ENCODE measurements at regions not wholly inside any gene's neighbourhood (a gene's known extent, or its start where the extent isn't known, plus 50 kb on each side); places are given as distances from the start of the nearest gene placed in this dataset.
"Not testable (repeated sequence)": the region's sequence is repeated elsewhere in the genome, so short reads cannot be mapped to it uniquely, and the experiment has no call there.

GRCh38 chr10:124329941-124330340 is 88.8 kb downstream of the OAT start:
- Mint-ChIP-seq H3K27ac (no peak overlapping the region), H3K4me1 (peaks cover 6% of the 10 kb centered on the region), H3K9me3 (peaks cover 10% of the 10 kb centered on the region), H3K36me3 (no peaks in the 10 kb centered on the region), H3K4me3 (no peak overlapping the region)
- DNase-seq (ENCODE audit: low spot score in 2 of 2) = no peak
- ATAC-seq = no peak

DNA sequence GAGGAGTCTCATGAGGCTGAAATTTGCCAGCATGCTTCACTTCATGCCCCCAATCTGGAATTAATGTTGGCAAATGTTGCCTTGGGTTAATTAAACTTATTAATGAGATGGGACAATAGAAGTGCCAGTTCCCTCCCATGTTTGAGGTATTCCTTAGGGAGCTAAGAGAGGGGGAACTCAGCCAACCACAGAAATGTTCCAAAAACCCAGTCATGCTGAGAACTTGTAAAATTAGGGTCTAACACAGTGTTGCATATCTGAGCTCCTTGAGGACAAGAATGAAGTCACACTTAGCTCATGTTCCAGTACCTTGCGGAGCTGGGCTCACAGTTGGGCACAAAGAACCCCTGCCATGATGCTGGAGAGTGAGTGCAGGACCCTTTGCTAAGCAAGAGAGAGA is 89.4 kb downstream of the OAT start:
- H3K4me1 Mint-ChIP-seq = peaks cover 6% of the 10 kb centered on the region
- no peak overlapping the region for H3K4me3 Mint-ChIP-seq
- no peak overlapping the region for H3K27ac Mint-ChIP-seq

GRCh38 chr10:124328477-124329220 is 90.1 kb downstream of the OAT start:
- H3K4me1 Mint-ChIP-seq = peaks cover 6% of the 10 kb centered on the region
- H3K4me3 Mint-ChIP-seq = no peak overlapping the region
- H3K36me3 Mint-ChIP-seq = no peaks in the 10 kb centered on the region
- DNase-seq (ENCODE audit: low spot score in 2 of 2) (no peak), ATAC-seq (no peak)
- H3K27ac Mint-ChIP-seq = no peak overlapping the region
- H3K9me3 Mint-ChIP-seq = peaks cover 10% of the 10 kb centered on the region

More for the DNA sequence above, 89.4 kb downstream of the OAT start:
- no peak for ATAC-seq
- Mint-ChIP-seq H3K36me3 (no peaks in the 10 kb centered on the region), H3K9me3 (peaks cover 10% of the 10 kb centered on the region)
- DNase-seq (ENCODE audit: low spot score in 2 of 2) = no peak

GRCh38 chr10:124325998-124326636 is 92.6 kb downstream of the OAT start:
- ATAC-seq = no peak
- peaks cover under 1% of the 10 kb centered on the region for H3K9me3 Mint-ChIP-seq
- no peak for DNase-seq (ENCODE audit: low spot score in 2 of 2)
- H3K4me1 Mint-ChIP-seq = peaks cover 6% of the 10 kb centered on the region
- no peak overlapping the region for H3K4me3 Mint-ChIP-seq
- H3K36me3 Mint-ChIP-seq = no peaks in the 10 kb centered on the region
- no peak overlapping the region for H3K27ac Mint-ChIP-seq

GRCh38 chr10:124325633-124325914 is 93.1 kb downstream of the OAT start:
- DNase-seq (ENCODE audit: low spot score in 2 of 2) (no peak), ATAC-seq (no peak)
- H3K36me3 Mint-ChIP-seq = no peaks in the 10 kb centered on the region
- no peak overlapping the region for H3K4me3 Mint-ChIP-seq
- H3K4me1 Mint-ChIP-seq = peaks cover 6% of the 10 kb centered on the region
- no peak overlapping the region for H3K27ac Mint-ChIP-seq
- H3K9me3 Mint-ChIP-seq = no peaks in the 10 kb centered on the region

DNA sequence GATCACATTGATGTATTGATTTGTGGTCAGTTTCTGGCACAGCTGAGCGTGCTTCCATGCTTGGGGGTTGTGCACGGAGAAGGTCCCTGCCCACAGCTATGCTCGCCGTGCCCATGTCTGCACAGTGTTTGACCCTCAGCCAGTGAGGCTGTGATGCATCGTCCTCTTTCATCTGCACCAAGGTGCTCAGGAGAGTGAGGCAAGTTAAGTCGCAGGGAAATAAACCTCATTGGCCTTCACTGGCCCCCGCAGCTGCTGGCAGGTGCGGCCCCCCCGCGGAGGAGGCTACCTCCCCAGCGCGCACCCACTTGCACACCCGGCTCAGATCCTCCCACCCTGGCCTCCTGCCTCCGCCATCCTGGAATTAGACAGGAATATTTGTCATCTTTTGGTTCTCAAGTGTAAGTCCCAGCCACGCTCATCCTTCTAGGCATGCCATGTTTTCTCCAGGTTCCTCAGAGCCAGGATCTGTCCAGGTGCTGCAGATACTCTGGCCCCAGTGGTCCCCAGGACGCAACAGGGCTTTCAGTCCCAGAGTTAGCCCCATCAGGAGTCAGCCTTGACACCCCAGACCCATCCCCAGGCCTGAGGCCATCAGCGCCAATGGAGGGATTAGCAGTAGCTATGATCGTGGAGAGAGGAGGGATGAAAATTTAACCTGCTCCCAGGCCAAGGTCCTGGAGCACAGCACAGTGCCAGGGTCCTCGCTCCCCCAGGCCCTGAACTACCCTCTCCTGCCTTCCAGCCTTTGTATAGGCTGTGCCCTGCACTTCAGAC is 93.7 kb downstream of the OAT start:
- H3K4me1 Mint-ChIP-seq = peaks cover 6% of the 10 kb centered on the region
- H3K4me3 Mint-ChIP-seq = no peak overlapping the region
- H3K27ac Mint-ChIP-seq = no peak overlapping the region

DNA sequence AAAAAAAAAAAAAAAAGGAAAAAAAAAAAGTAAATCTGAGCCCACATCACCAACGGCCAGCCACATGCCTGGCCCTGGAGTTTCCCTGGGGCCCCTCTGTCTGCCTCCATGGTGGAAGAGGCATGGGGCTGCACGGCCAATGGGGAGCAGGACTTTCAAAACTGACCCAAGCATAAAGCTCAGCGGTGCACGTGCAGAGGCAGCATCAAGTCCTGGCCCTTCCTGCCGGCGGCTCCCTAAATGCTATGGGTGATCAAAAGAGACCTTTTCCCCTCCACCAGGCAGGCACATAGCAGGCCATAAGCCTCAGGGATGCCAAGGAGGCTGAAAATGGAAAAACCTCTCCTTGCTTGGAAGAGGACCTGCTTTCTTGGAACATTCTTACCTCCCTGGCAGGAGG is 94.3 kb downstream of the OAT start:
- ATAC-seq (no peak), DNase-seq (ENCODE audit: low spot score in 2 of 2) (no peak)
- H3K4me3 Mint-ChIP-seq = no peak overlapping the region
- no peaks in the 10 kb centered on the region for H3K36me3 Mint-ChIP-seq
- no peaks in the 10 kb centered on the region for H3K9me3 Mint-ChIP-seq
- H3K4me1 Mint-ChIP-seq = peaks cover 6% of the 10 kb centered on the region
- H3K27ac Mint-ChIP-seq = no peak overlapping the region

More for the DNA sequence above, 93.7 kb downstream of the OAT start:
- no peaks in the 10 kb centered on the region for H3K9me3 Mint-ChIP-seq
- no peaks in the 10 kb centered on the region for H3K36me3 Mint-ChIP-seq
- DNase-seq (ENCODE audit: low spot score in 2 of 2) (no peak), ATAC-seq (no peak)

DNA sequence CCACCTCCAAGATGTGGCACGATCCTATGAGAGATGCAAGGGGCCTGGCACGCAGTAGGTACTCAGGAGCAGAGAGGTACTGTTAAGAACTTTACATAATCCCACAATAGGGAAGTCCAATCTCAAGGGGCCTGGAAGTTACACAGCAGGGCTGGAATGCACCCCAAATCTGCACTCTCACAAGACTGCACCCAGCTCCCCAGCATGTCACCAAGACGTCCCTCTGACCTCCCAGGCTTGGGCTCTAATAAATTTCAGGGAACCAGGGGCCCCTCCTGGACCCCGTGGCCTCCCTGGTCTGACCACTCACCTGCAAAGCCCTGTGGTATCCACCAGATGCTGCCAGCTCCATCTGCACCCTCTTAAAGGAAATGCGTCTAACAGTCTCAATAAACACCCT is 94.9 kb downstream of the OAT start:
- Mint-ChIP-seq H3K9me3 (no peaks in the 10 kb centered on the region), H3K27ac (no peak overlapping the region), H3K36me3 (no peaks in the 10 kb centered on the region), H3K4me3 (no peak overlapping the region), H3K4me1 (peaks cover 6% of the 10 kb centered on the region)
- ATAC-seq = no peak
- no peak for DNase-seq (ENCODE audit: low spot score in 2 of 2)

DNA sequence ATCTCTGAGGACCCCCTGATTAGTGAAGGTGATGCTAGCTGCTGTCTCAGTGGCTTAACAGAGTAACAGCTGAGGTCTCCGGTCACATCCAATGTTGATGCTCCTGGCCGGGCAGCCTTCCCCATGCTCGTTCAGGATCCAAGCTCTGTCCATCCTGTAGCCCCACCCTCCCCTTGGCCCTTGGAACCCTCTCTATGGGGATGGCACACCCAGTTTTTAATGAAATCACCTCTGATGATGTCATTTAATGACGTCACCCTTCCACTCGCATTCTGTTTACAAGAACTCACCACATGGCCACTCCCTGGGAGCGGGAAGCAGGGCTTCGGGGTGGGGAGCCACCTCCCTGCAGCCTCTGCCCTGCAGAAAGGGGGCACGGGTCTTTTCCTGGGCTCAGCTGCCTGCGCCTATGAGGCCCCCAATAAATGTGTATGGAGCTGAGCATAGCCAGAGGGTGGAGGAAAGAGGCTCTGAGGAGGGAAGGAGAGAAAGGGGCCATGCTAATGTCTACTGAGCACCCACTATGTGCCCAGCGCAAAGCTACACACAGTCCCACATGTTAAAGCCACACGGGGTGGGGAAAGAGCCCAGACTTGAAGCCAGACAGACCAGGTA is 95.5 kb downstream of the OAT start:
- H3K27ac Mint-ChIP-seq = no peak overlapping the region
- no peaks in the 10 kb centered on the region for H3K9me3 Mint-ChIP-seq
- no peak overlapping the region for H3K4me3 Mint-ChIP-seq
- H3K36me3 Mint-ChIP-seq = no peaks in the 10 kb centered on the region
- peaks cover 6% of the 10 kb centered on the region for H3K4me1 Mint-ChIP-seq
- ATAC-seq (no peak), DNase-seq (ENCODE audit: low spot score in 2 of 2) (no peak)

GRCh38 chr10:124322191-124322980 is 96.3 kb downstream of the OAT start:
- Mint-ChIP-seq H3K27ac (no peak overlapping the region), H3K4me1 (peaks cover 6% of the 10 kb centered on the region)
- ATAC-seq = no peak

GRCh38 chr10:124321433-124322089 is 97.2 kb downstream of the OAT start:
- Mint-ChIP-seq H3K36me3 (no peaks in the 10 kb centered on the region), H3K27ac (no peak overlapping the region), H3K4me1 (peaks cover 6% of the 10 kb centered on the region), H3K9me3 (no peaks in the 10 kb centered on the region), H3K4me3 (no peak overlapping the region)
- DNase-seq (ENCODE audit: low spot score in 2 of 2) (no peak), ATAC-seq (no peak)

More at GRCh38 chr10:124322191-124322980, 96.3 kb downstream of the OAT start:
- Mint-ChIP-seq H3K9me3 (no peaks in the 10 kb centered on the region), H3K36me3 (no peaks in the 10 kb centered on the region), H3K4me3 (no peak overlapping the region)
- DNase-seq (ENCODE audit: low spot score in 2 of 2) = no peak

GRCh38 chr10:124320778-124321432 is 97.8 kb downstream of the OAT start:
- H3K36me3 Mint-ChIP-seq = no peaks in the 10 kb centered on the region
- H3K4me3 Mint-ChIP-seq = no peak overlapping the region
- no peak overlapping the region for H3K27ac Mint-ChIP-seq
- no peak for DNase-seq (ENCODE audit: low spot score in 2 of 2)
- no peak for ATAC-seq
- H3K4me1 Mint-ChIP-seq = peaks cover 7% of the 10 kb centered on the region
- H3K9me3 Mint-ChIP-seq = no peaks in the 10 kb centered on the region

- no peak for DNase-seq (ENCODE audit: low spot score in 2 of 2)
- Mint-ChIP-seq H3K27ac (no peak overlapping the region), H3K4me1 (peaks cover 6% of the 10 kb centered on the region), H3K9me3 (peaks cover 3% of the 10 kb centered on the region), H3K36me3 (no peaks in the 10 kb centered on the region), H3K4me3 (no peak overlapping the region)
- ATAC-seq = no peak
Measured at GRCh38 chr10:124319926-124320391, 98.8 kb downstream of the OAT start.

- H3K4me3 Mint-ChIP-seq; H3K27ac Mint-ChIP-seq; H3K36me3 Mint-ChIP-seq; DNase-seq (ENCODE audit: low spot score in 2 of 2); ATAC-seq; H3K9me3 Mint-ChIP-seq; H3K4me1 Mint-ChIP-seq: not testable (repeated sequence)
Measured at GRCh38 chr10:124319520-124319919, 99.2 kb downstream of the OAT start.

All from stimulated activated effector memory CD8-positive, alpha-beta T cell treated with anti-CD3 and anti-CD28 coated beads, Interleukin-12 subunit alpha, Interleukin-12 subunit beta, amount 100 ng/mL, for 72 hours (primary cell).